ENCODE measurements at regions not wholly inside any gene's neighbourhood (a gene's known extent, or its start where the extent isn't known, plus 50 kb on each side); places are given as distances from the start of the nearest gene placed in this dataset.
"Not testable (repeated sequence)": the region's sequence is repeated elsewhere in the genome, so short reads cannot be mapped to it uniquely, and the experiment has no call there.

DNA sequence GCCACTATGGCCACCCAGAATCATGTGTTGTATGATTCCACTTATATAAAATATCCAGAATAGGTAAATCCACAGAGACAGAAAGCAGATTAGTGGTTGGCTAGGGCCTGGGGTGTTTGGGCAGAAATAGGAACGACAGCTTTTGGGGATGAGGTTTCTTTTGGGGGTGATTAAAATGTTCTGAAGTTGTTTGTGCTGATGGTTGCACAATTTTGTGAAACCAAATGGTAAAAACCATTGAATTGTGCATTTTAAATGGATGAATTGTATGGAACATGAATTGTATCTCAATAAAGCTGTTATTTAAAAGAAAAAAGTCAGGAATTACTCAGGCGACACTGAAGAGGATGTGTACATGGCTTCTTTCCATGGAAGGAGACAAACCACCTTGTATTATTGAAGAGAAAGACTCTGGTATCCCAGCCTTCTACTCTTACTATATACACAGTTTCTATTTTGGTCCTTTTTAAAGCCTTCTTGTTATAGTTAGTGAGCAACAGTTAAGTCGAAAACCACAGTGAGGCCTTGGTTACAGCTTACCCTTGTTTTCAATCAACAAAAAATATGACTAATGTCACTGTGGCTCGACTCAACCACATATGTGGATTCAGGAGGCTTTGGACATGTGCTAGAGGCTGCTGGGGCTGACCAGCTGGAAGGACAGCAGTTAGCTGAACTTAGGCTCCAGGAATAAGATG lies 57.1 kb upstream of the KMT2E start:
- DNase-seq, result peak; percentile 91

DNA sequence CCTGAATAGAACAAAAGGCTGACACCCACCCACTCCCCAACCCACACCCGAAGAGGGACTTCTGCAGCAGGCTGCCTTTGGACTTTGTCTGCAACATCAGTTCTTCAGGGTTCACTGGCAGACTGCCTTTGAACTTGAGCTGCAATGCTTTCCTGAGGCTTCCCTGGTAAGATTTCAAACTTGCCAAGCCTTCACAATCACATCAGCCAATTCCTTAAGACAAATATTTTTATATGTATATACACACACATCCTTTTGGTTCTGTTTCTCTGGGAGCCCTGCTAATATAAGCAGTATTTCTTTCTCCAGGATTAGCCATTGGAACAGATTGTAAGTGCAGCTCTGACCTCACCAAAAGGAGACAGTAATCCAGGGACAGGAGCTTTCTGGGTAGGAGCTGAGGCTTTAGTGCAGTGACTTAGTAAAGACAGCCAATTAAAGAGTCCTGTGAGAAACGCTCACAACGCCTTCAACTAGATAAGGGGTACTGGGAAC lies 55.6 kb upstream of the KMT2E start:
- no peak for DNase-seq

DNA sequence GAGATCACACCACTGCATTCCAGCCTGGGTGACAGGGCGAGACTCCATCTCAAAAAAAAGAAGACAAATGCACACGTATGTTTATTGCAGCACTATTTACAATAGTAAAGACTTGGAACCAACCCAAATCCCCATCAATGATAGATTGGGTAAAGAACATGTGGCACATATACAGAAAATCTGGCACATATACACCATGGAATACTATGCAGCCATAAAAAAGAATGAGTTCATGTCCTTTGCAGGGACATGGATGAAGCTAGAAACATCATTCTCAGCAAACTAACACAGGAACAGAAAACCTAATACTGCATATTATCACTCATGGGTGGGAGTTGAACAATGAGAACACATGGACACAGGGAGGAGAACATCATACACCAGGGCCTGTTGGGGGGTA lies 54.5 kb upstream of the KMT2E start:
- not testable (repeated sequence) for DNase-seq

DNA sequence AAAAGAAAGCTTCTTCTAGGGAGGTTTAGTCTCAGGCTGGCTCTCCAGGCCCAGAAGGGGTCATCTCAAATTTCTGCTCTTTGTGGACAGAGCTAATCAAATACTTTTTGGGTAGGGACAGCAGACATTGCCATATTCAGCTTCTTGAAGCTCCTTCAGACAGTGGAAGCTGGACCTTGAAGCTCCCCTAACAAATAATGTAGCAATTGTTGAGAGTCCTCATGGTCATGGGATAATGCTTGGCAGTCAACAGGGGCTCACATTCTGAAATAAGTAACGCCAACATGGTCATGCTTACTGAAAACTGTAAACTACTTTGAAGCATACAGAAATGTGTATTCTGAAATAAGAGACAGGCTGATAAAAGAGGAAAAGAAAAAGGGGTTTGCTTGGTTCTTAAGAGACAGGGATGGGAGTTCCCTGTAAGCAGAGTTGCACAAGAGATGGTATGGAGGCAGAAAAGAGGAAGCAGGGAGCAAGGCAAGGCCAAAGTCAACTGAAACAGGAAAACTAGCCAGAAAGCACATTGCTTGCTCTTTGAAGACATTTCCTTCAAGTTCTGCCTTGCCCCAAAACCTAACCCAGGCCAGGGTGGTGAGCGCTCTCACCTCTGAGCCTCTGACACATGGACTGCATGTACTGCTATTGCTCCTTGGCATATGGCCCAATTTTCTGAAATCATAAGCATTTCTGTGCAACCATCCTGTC lies 53.1 kb upstream of the KMT2E start:
- DNase-seq, result no peak

DNA sequence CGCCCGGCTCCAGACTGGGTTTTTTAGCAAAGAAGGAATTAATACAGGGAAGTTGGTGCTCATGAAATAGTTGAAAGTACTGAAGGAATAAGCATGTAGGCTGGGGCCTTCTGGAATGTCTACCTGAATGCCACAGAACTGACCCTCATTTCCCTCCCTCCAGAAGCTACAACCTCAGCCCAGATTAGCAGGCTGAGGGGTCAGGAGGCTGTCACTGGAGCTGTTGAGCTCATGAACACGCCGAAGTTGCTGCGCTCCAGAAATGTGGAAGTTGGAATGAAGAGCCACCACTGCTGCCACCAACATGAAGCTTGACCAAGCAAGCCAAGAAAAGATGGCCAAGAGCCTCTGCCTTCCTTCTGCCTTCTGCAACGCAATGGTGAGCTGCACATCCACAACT lies 52.2 kb upstream of the KMT2E start:
- no peak for DNase-seq

DNA sequence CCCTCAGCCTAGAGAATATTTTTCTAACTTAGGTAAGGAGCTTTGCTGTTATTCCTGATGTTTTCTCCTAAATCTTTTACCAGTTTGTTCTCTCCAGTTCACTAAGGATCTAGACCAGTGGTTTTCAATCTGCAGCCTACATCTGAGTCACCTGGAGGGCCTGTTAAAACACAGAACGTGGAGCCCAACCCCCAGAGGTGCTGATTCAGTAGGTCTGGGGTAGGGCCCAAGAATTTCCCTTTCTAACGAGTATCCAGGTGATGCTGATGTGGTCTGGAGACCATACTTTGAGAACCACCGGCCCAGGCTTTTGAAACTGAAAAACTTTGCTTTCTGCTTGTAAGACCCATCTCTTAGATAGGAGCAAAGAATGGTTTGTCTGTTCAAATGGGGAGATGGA lies 51.2 kb upstream of the KMT2E start:
- peak; percentile 41 for DNase-seq

DNA sequence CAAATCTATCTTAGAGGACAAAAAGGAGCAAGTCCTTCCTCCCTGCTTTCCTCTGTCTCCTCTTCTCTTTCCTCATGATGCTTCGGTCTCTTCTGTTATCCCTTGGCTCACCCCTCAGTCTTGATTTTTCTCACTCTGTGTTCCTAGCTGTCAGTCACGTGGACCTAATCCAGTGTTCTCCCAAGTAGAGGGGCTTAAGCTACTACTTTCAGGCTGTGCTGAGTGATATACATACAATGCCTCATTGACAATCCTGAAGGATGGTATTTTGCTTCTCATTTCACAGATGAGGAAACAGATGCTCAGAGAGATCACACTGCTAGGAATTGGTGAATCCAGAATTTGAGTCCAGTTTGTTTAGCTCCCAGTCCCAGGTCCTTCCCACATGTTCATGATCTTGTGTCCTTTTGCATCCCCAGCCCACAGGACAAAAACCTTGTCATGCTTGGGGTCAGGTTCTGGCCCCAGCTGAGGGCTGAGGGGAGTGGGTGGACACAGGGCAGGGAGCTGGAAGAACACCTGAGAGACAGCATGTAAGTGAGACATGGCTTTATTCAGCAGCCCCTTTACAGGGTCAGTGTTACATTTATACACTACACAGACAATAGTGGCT lies 50.5 kb upstream of the KMT2E start:
- no peak for DNase-seq

DNA sequence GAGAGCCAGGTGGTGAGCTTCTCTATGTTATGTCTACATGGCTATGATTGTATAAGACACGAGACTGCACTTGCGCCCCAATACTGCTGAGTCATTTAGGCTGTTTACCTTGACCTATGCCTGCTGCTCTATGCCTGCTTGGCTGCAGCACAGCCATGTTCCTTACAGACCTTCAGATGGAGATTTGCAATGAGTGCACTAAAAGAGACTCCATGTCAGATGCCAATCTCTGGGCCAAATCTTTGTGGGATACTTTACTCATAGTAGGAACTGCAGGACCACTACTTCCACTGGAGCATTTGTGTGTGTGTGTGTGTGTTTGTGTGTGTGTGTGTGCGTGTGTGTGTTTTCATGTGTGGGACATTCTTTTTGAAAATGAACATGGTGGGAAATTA lies 50.0 kb upstream of the KMT2E start:
- no peak for DNase-seq

Data from activated CD4-positive, alpha-beta T cell treated with anti-CD3 and anti-CD28 coated beads, Interleukin-10, Interleukin-2, amounts not matched to agents 100 ng/mL and 50 ng/mL, durations not matched to agents 16 hours and 8 hours (primary cell).